ENCODE measurements at regions not wholly inside any gene's neighbourhood (a gene's known extent, or its start where the extent isn't known, plus 50 kb on each side); places are given as distances from the start of the nearest gene placed in this dataset.

- no peaks in the 10 kb centered on the region for H4K20me1 ChIP-seq (ENCODE audit: insufficient read depth, low read length)
- H3K36me3 ChIP-seq (replicated peaks; ENCODE audit: insufficient read depth, low read length), result no peaks in the 10 kb centered on the region
- no peaks in the 10 kb centered on the region for H3K4me1 ChIP-seq (ENCODE audit: low read length)
- no peaks in the 10 kb centered on the region for H3F3A ChIP-seq (ENCODE audit: insufficient read depth, low read length)
- H3K9me2 ChIP-seq (replicated peaks; ENCODE audit: insufficient read depth, low read length), result no peaks in the 10 kb centered on the region
- TF ChIP-seq EZH2phosphoT487 (IDR thresholded peaks at IDR 0.05; ENCODE audit: low read length), result no peak
- no peak for TF ChIP-seq EZH2 (optimal IDR thresholded peaks at IDR 0.05; ENCODE audit: low read depth, low read length)
- no peak for TF ChIP-seq CTCF (IDR thresholded peaks at IDR 0.05; ENCODE audit: low read length)
- no peaks in the 10 kb centered on the region for H3K79me2 ChIP-seq (ENCODE audit: low read length)
- H2AFZ ChIP-seq (ENCODE audit: low read length), result no peak overlapping the region
- H3K4me3 ChIP-seq (ENCODE audit: low read length), result no peak overlapping the region
- H3K27ac ChIP-seq (ENCODE audit: low read length), result no peak overlapping the region
- no peak for DNase-seq
- no peak overlapping the region for H3K9ac ChIP-seq (ENCODE audit: low read length)
- no peak overlapping the region for H3K4me2 ChIP-seq (ENCODE audit: low read depth, low read length)
- H3K27me3 ChIP-seq (replicated peaks; ENCODE audit: insufficient read depth, low read length), result no peaks in the 10 kb centered on the region
- H3K9me3 ChIP-seq (replicated peaks; ENCODE audit: insufficient read depth, low read length), result no peaks in the 10 kb centered on the region
Measured at GRCh38 chr2:66684289-66684688, 249.4 kb downstream of the MEIS1 start.

- no peak overlapping the region for H3K9ac ChIP-seq (ENCODE audit: low read length)
- DNase-seq, result no peak
- no peaks in the 10 kb centered on the region for H3K9me2 ChIP-seq (replicated peaks; ENCODE audit: insufficient read depth, low read length)
- H3K36me3 ChIP-seq (replicated peaks; ENCODE audit: insufficient read depth, low read length), result no peaks in the 10 kb centered on the region
- no peaks in the 10 kb centered on the region for H4K20me1 ChIP-seq (ENCODE audit: insufficient read depth, low read length)
- H3K27ac ChIP-seq (ENCODE audit: low read length), result no peak overlapping the region
- H3K4me1 ChIP-seq (ENCODE audit: low read length), result no peaks in the 10 kb centered on the region
- no peak overlapping the region for H3K4me2 ChIP-seq (ENCODE audit: low read depth, low read length)
- H3K9me3 ChIP-seq (replicated peaks; ENCODE audit: insufficient read depth, low read length), result no peaks in the 10 kb centered on the region
- TF ChIP-seq EZH2phosphoT487 (IDR thresholded peaks at IDR 0.05; ENCODE audit: low read length), result no peak
- TF ChIP-seq CTCF (IDR thresholded peaks at IDR 0.05; ENCODE audit: low read length), result no peak
- no peak for TF ChIP-seq EZH2 (optimal IDR thresholded peaks at IDR 0.05; ENCODE audit: low read depth, low read length)
- no peak overlapping the region for H2AFZ ChIP-seq (ENCODE audit: low read length)
- H3K27me3 ChIP-seq (replicated peaks; ENCODE audit: insufficient read depth, low read length), result no peaks in the 10 kb centered on the region
- no peaks in the 10 kb centered on the region for H3F3A ChIP-seq (ENCODE audit: insufficient read depth, low read length)
- H3K4me3 ChIP-seq (ENCODE audit: low read length), result no peak overlapping the region
- H3K79me2 ChIP-seq (ENCODE audit: low read length), result no peaks in the 10 kb centered on the region
Measured at GRCh38 chr2:66686755-66687154, 251.8 kb downstream of the MEIS1 start.

- Histone ChIP-seq H3K4me3 (ENCODE audit: low read length) (no peak overlapping the region), H3K79me2 (ENCODE audit: low read length) (no peaks in the 10 kb centered on the region), H3K36me3 (replicated peaks; ENCODE audit: insufficient read depth, low read length) (no peaks in the 10 kb centered on the region), H4K20me1 (ENCODE audit: insufficient read depth, low read length) (no peaks in the 10 kb centered on the region), H3K4me1 (ENCODE audit: low read length) (no peaks in the 10 kb centered on the region), H3K9me3 (replicated peaks; ENCODE audit: insufficient read depth, low read length) (no peaks in the 10 kb centered on the region), H3K9me2 (replicated peaks; ENCODE audit: insufficient read depth, low read length) (no peaks in the 10 kb centered on the region), H3K27me3 (replicated peaks; ENCODE audit: insufficient read depth, low read length) (no peaks in the 10 kb centered on the region), H2AFZ (ENCODE audit: low read length) (no peak overlapping the region), H3K4me2 (ENCODE audit: low read depth, low read length) (no peak overlapping the region), H3K27ac (ENCODE audit: low read length) (no peak overlapping the region), H3K9ac (ENCODE audit: low read length) (no peak overlapping the region), H3F3A (ENCODE audit: insufficient read depth, low read length) (no peaks in the 10 kb centered on the region)
- no peak for TF ChIP-seq EZH2 (optimal IDR thresholded peaks at IDR 0.05; ENCODE audit: low read depth, low read length)
- no peak for DNase-seq
Measured at GRCh38 chr2:66688951-66689350, 254.0 kb downstream of the MEIS1 start.

GRCh38 chr2:66689456-66690051, 254.6 kb downstream of the MEIS1 start:
- H3K36me3 ChIP-seq (replicated peaks; ENCODE audit: insufficient read depth, low read length), result no peaks in the 10 kb centered on the region
- DNase-seq, result no peak
- no peaks in the 10 kb centered on the region for H3K27me3 ChIP-seq (replicated peaks; ENCODE audit: insufficient read depth, low read length)
- H3K27ac ChIP-seq (ENCODE audit: low read length), result no peak overlapping the region
- no peak overlapping the region for H3K4me3 ChIP-seq (ENCODE audit: low read length)
- no peaks in the 10 kb centered on the region for H3K9me2 ChIP-seq (replicated peaks; ENCODE audit: insufficient read depth, low read length)
- H3K79me2 ChIP-seq (ENCODE audit: low read length), result no peaks in the 10 kb centered on the region
- H3K9me3 ChIP-seq (replicated peaks; ENCODE audit: insufficient read depth, low read length), result no peaks in the 10 kb centered on the region
- H2AFZ ChIP-seq (ENCODE audit: low read length), result no peak overlapping the region
- H3F3A ChIP-seq (ENCODE audit: insufficient read depth, low read length), result no peaks in the 10 kb centered on the region
- TF ChIP-seq CTCF (IDR thresholded peaks at IDR 0.05; ENCODE audit: low read length) (no peak), EZH2 (optimal IDR thresholded peaks at IDR 0.05; ENCODE audit: low read depth, low read length) (no peak), EZH2phosphoT487 (IDR thresholded peaks at IDR 0.05; ENCODE audit: low read length) (no peak)
- H3K9ac ChIP-seq (ENCODE audit: low read length), result no peak overlapping the region
- H3K4me2 ChIP-seq (ENCODE audit: low read depth, low read length), result no peak overlapping the region
- no peaks in the 10 kb centered on the region for H3K4me1 ChIP-seq (ENCODE audit: low read length)
- H4K20me1 ChIP-seq (ENCODE audit: insufficient read depth, low read length), result no peaks in the 10 kb centered on the region

Data from MM.1S (cell line).